ENCODE measurements at regions not wholly inside any gene's neighbourhood (a gene's known extent, or its start where the extent isn't known, plus 50 kb on each side); places are given as distances from the start of the nearest gene placed in this dataset.

GRCh38 chr2:16304876-16305590 is 360.6 kb downstream of the CYRIA start:
- TF ChIP-seq, protein P1, sequence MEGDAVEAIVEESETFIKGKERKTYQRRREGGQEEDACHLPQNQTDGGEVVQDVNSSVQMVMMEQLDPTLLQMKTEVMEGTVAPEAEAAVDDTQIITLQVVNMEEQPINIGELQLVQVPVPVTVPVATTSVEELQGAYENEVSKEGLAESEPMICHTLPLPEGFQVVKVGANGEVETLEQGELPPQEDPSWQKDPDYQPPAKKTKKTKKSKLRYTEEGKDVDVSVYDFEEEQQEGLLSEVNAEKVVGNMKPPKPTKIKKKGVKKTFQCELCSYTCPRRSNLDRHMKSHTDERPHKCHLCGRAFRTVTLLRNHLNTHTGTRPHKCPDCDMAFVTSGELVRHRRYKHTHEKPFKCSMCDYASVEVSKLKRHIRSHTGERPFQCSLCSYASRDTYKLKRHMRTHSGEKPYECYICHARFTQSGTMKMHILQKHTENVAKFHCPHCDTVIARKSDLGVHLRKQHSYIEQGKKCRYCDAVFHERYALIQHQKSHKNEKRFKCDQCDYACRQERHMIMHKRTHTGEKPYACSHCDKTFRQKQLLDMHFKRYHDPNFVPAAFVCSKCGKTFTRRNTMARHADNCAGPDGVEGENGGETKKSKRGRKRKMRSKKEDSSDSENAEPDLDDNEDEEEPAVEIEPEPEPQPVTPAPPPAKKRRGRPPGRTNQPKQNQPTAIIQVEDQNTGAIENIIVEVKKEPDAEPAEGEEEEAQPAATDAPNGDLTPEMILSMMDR (IDR thresholded peaks at IDR 0.05 in 8 of 11, conservative IDR thresholded peaks at IDR 0.05 in 3 of 11) = no peak
- TF ChIP-seq POLR2A (IDR thresholded peaks at IDR 0.05) = no peak
